PFSK-1 (cell line): ENCODE measurements at regions not wholly inside any gene's neighbourhood (a gene's known extent, or its start where the extent isn't known, plus 50 kb on each side); places are given as distances from the start of the nearest gene placed in this dataset.

Source experiments
- FOXP2 ChIP-seq: optimal IDR thresholded peaks from 2 replicates; pipeline ENCODE3; 2011; ENCODE audit warnings: borderline replicate concordance, control low read depth, inconsistent platforms; ENCODE audit not compliant: insufficient read depth; ENCODE audit errors: extremely low read length, extremely low read depth
- POLR2AphosphoS5 ChIP-seq: IDR thresholded peaks from 2 replicates; pipeline ENCODE4 v1.6.1; 2012; ENCODE audit warnings: low read depth, mild to moderate bottlenecking, control low read depth, low read length, moderate library complexity
- SIN3A ChIP-seq: IDR thresholded peaks from 2 replicates; pipeline ENCODE4 v1.6.1; 2012; ENCODE audit warnings: mild to moderate bottlenecking, low read length, moderate library complexity, borderline replicate concordance; ENCODE audit not compliant: insufficient read depth
- TAF1 ChIP-seq: IDR thresholded peaks from 2 replicates; pipeline ENCODE4 v1.6.1; 2012; ENCODE audit warnings: low read length, control low read depth, borderline replicate concordance; ENCODE audit not compliant: insufficient read depth
- TF ChIP-seq, protein P1 (sequence below), 2 experiments: IDR thresholded peaks; 2 replicates each; pipeline versions ENCODE4 v1.6.1 to v1.8.0; 2011 to 2012; ENCODE audit warnings: low read depth in 2 of 2, low read length in 2 of 2, control low read depth in 1 of 2, inconsistent platforms in 1 of 2, mild to moderate bottlenecking in 1 of 2, moderate library complexity in 1 of 2; ENCODE audit not compliant: insufficient read depth in 1 of 2

DNA sequence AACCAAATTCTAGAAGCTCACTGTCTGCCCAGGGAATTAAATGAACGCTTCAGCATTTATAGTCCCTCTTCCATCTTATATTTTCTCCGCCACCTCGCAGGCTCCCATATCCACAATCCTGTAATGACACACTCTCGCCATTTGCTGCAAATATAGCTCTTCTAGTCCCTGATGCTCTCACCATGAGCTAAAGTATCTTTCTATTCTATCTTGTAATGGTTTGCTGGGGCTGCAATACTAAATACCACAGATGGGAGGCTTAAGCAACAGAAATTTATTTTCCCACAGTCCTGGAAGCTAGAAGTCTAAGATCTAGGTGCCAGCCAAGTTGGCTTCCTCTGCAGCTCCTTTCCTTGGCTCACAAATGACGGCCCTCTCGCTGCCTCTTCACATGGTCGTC lies 106.9 kb upstream of the NPHP3 start:
- TF ChIP-seq POLR2AphosphoS5 = no peak
- TF ChIP-seq, protein P1, sequence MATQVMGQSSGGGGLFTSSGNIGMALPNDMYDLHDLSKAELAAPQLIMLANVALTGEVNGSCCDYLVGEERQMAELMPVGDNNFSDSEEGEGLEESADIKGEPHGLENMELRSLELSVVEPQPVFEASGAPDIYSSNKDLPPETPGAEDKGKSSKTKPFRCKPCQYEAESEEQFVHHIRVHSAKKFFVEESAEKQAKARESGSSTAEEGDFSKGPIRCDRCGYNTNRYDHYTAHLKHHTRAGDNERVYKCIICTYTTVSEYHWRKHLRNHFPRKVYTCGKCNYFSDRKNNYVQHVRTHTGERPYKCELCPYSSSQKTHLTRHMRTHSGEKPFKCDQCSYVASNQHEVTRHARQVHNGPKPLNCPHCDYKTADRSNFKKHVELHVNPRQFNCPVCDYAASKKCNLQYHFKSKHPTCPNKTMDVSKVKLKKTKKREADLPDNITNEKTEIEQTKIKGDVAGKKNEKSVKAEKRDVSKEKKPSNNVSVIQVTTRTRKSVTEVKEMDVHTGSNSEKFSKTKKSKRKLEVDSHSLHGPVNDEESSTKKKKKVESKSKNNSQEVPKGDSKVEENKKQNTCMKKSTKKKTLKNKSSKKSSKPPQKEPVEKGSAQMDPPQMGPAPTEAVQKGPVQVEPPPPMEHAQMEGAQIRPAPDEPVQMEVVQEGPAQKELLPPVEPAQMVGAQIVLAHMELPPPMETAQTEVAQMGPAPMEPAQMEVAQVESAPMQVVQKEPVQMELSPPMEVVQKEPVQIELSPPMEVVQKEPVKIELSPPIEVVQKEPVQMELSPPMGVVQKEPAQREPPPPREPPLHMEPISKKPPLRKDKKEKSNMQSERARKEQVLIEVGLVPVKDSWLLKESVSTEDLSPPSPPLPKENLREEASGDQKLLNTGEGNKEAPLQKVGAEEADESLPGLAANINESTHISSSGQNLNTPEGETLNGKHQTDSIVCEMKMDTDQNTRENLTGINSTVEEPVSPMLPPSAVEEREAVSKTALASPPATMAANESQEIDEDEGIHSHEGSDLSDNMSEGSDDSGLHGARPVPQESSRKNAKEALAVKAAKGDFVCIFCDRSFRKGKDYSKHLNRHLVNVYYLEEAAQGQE (IDR thresholded peaks at IDR 0.05; ENCODE audit: insufficient read depth in 1 of 2, low read depth in 2 of 2, low read length in 2 of 2) = no peak
- TF ChIP-seq TAF1 = no peak
- no peak for TF ChIP-seq SIN3A
- no peak for TF ChIP-seq FOXP2
